ENCODE measurements at regions not wholly inside any gene's neighbourhood (a gene's known extent, or its start where the extent isn't known, plus 50 kb on each side); places are given as distances from the start of the nearest gene placed in this dataset.

GRCh38 chr13:103656311-103656710 lies 590.1 kb upstream of the SLC10A2 start:
- no peak for TF ChIP-seq MAFK (IDR thresholded peaks at IDR 0.05; ENCODE audit: low read depth, low read length)
- TF ChIP-seq MXI1 (IDR thresholded peaks at IDR 0.05; ENCODE audit: borderline replicate concordance, low read depth, low read length) = no peak
- no peak for TF ChIP-seq FOS (IDR thresholded peaks at IDR 0.05; ENCODE audit: low read depth, low read length)
- no peak for TF ChIP-seq USF2 (IDR thresholded peaks at IDR 0.05; ENCODE audit: low read depth, low read length)
- no peak for TF ChIP-seq ELK1 (IDR thresholded peaks at IDR 0.05; ENCODE audit: borderline replicate concordance, low read depth, low read length)
- no peak for TF ChIP-seq SMC3 (IDR thresholded peaks at IDR 0.05; ENCODE audit: low read depth, low read length)
- no peak for TF ChIP-seq RCOR1 (IDR thresholded peaks at IDR 0.05; ENCODE audit: insufficient replicate concordance, low read length)
- TF ChIP-seq CEBPB (IDR thresholded peaks at IDR 0.05; ENCODE audit: low read depth, low read length) = no peak
- no peak for TF ChIP-seq CHD1 (IDR thresholded peaks at IDR 0.05; ENCODE audit: low read depth, low read length)
- no peak for TF ChIP-seq RAD21 (IDR thresholded peaks at IDR 0.05; ENCODE audit: low read length)
- TF ChIP-seq BHLHE40 (IDR thresholded peaks at IDR 0.05; ENCODE audit: low read depth, low read length) = no peak
- no peak for TF ChIP-seq NFE2L2 (IDR thresholded peaks at IDR 0.05; ENCODE audit: low read depth, low read length)
- no peak for TF ChIP-seq CTCF (conservative IDR thresholded peaks at IDR 0.05; ENCODE audit: low read depth, low read length)
- TF ChIP-seq MAZ (IDR thresholded peaks at IDR 0.05; ENCODE audit: borderline replicate concordance, low read depth, low read length) = no peak
- no peak for TF ChIP-seq RFX5 (IDR thresholded peaks at IDR 0.05; ENCODE audit: low read depth, low read length)
- TF ChIP-seq POLR2A (IDR thresholded peaks at IDR 0.05; ENCODE audit: low read depth, low read length) = no peak

More at GRCh38 chr13:103656311-103656710, 590.1 kb upstream of the SLC10A2 start:
- no peaks in the 10 kb centered on the region for H3K27me3 ChIP-seq (ENCODE audit: control insufficient read depth, insufficient read depth, low read length)
- dilution Hi-C loops (cut with HindIII; ENCODE audit: low sequenced_read_pairs, unreplicated experiment) = no loop called here
- H3K4me2 ChIP-seq (ENCODE audit: low read depth, low read length) = no peak overlapping the region
- in situ Hi-C loops (cut with MboI; ENCODE audit: low sequenced_read_pairs) = no loop called here
- no peak overlapping the region for H4K8ac ChIP-seq (ENCODE audit: low read depth in 2 of 2, low read length in 2 of 2)
- WGBS, 2 experiments (ENCODE audit: extremely low coverage in 2 of 2, insufficient read length in 1 of 2) = no CpG with 5 or more reads among the region's 4 CpGs
- no peak overlapping the region for H3K56ac ChIP-seq (ENCODE audit: extremely low read depth, insufficient read depth, low read length)
- CTCF ChIA-PET = no interaction called here
- no peak overlapping the region for H2BK20ac ChIP-seq (ENCODE audit: low read depth, low read length)
- no peaks in the 10 kb centered on the region for H3K9me1 ChIP-seq (ENCODE audit: insufficient read depth, low read length)
- no peak overlapping the region for H3K18ac ChIP-seq (ENCODE audit: low read depth, low read length)
- H2BK5ac ChIP-seq (ENCODE audit: low read depth, low read length, poor library complexity, severe bottlenecking) = no peak overlapping the region
- no peak for ATAC-seq (ENCODE audit: low read depth)
- no peak overlapping the region for H4K5ac ChIP-seq (ENCODE audit: low read depth, low read length)
- no peak overlapping the region for H3K23ac ChIP-seq (ENCODE audit: low read depth, low read length)
- H4K20me1 ChIP-seq (ENCODE audit: insufficient read depth, low read length) = no peaks in the 10 kb centered on the region
- no peaks in the 10 kb centered on the region for H3K36me3 ChIP-seq (ENCODE audit: control insufficient read depth, insufficient read depth, low read length)
- no peaks in the 10 kb centered on the region for H3K79me1 ChIP-seq (ENCODE audit: low read depth in 1 of 2, low read length in 2 of 2)
- H3K9ac ChIP-seq (ENCODE audit: low read depth, low read length) = no peak overlapping the region
- H3K4ac ChIP-seq (ENCODE audit: low read depth, low read length) = no peak overlapping the region
- no peak overlapping the region for H3K14ac ChIP-seq (replicated peaks; ENCODE audit: low read depth, low read length)
- BruUV-seq (replicated peaks) = no TSS peak
- H3K27ac ChIP-seq (ENCODE audit: insufficient read depth, low read length) = no peak overlapping the region
- no peak overlapping the region for H2BK120ac ChIP-seq (ENCODE audit: low read depth, low read length)
- intact Hi-C loops (cut with micrococcal nuclease) = no loop called here
- H3K4me3 ChIP-seq (ENCODE audit: insufficient read depth, low read depth, low read length) = no peak overlapping the region
- POLR2A ChIA-PET (ENCODE audit: unreplicated experiment) = no interaction called here
- H2AK9ac ChIP-seq (replicated peaks; ENCODE audit: low read depth, low read length, poor library complexity) = no peak overlapping the region
- no peak overlapping the region for H2AFZ ChIP-seq (replicated peaks; ENCODE audit: low read length, poor library complexity)
- H4K91ac ChIP-seq (ENCODE audit: insufficient read depth, low read depth, low read length) = no peak overlapping the region
- peaks cover 3% of the 10 kb centered on the region; the same call in 1 of the 2 replicates for H3K9me3 ChIP-seq (ENCODE audit: control insufficient read depth, insufficient read depth, low read length)
- H2BK15ac ChIP-seq (ENCODE audit: low read depth, low read length) = no peak overlapping the region
- DNase-seq = no peak
- H2AK5ac ChIP-seq (ENCODE audit: low read depth, low read length) = no peak overlapping the region
- no peaks in the 10 kb centered on the region for H3K4me1 ChIP-seq (ENCODE audit: control insufficient read depth, insufficient read depth, low read length)

Measured in IMR-90 (cell line).